ENCODE measurements at regions not wholly inside any gene's neighbourhood (a gene's known extent, or its start where the extent isn't known, plus 50 kb on each side); places are given as distances from the start of the nearest gene placed in this dataset.

GRCh38 chr12:89051065-89051677, 301.1 kb downstream of the DUSP6 start:
- peak; percentile 26 for DNase-seq

GRCh38 chr12:89047856-89048418, 304.4 kb downstream of the DUSP6 start:
- no peak for DNase-seq

GRCh38 chr12:89041078-89041477, 311.2 kb downstream of the DUSP6 start:
- no peak for DNase-seq

- DNase-seq, result no peak
These were observed 311.9 kb downstream of the DUSP6 start for GRCh38 chr12:89040146-89040964.

GRCh38 chr12:89038831-89039512, 313.3 kb downstream of the DUSP6 start:
- no peak for DNase-seq

- no peak for DNase-seq
These were observed 319.2 kb downstream of the DUSP6 start for GRCh38 chr12:89033062-89033461.

- no peak for DNase-seq
These were observed 322.3 kb downstream of the DUSP6 start for GRCh38 chr12:89029961-89030360.

- no peak for DNase-seq
These were observed 327.7 kb downstream of the DUSP6 start for GRCh38 chr12:89024580-89024979.

- no peak for DNase-seq
These were observed 328.4 kb downstream of the DUSP6 start for GRCh38 chr12:89023936-89024335.

GRCh38 chr12:89020689-89021088, 331.6 kb downstream of the DUSP6 start:
- no peak for DNase-seq

- no peak for DNase-seq
These were observed 332.2 kb downstream of the DUSP6 start for GRCh38 chr12:89020121-89020480.

- DNase-seq, result peak; percentile 53
These were observed 332.7 kb downstream of the DUSP6 start for GRCh38 chr12:89019439-89020120.

GRCh38 chr12:89016970-89017778, 335.1 kb downstream of the DUSP6 start:
- peak; percentile 38 for DNase-seq

GRCh38 chr12:89015419-89015818, 336.9 kb downstream of the DUSP6 start:
- no peak for DNase-seq

- DNase-seq, result no peak
These were observed 353.9 kb downstream of the DUSP6 start for GRCh38 chr12:88998421-88998820.

- DNase-seq, result no peak
These were observed 356.0 kb downstream of the DUSP6 start for GRCh38 chr12:88996200-88996788.

- no peak for DNase-seq
These were observed 357.3 kb downstream of the DUSP6 start for GRCh38 chr12:88994971-88995370.

- no peak for DNase-seq
These were observed 357.8 kb downstream of the DUSP6 start for GRCh38 chr12:88994537-88994936.

GRCh38 chr12:88993651-88994050, 358.6 kb downstream of the DUSP6 start:
- DNase-seq, result no peak

GRCh38 chr12:88986056-88986455, 366.2 kb downstream of the DUSP6 start:
- no peak for DNase-seq

GRCh38 chr12:88985631-88986030, 366.7 kb downstream of the DUSP6 start:
- no peak for DNase-seq

- DNase-seq, result no peak
These were observed 367.3 kb downstream of the DUSP6 start for GRCh38 chr12:88985011-88985410.

Measured in NCI-H2171 (cell line).